Trophoblast cell (in vitro differentiated cells and primary cell): ENCODE measurements at regions not wholly inside any gene's neighbourhood (a gene's known extent, or its start where the extent isn't known, plus 50 kb on each side); places are given as distances from the start of the nearest gene placed in this dataset.

Experiments used
- DNase-seq, 2 donors: peaks; one replicate each; pipeline ENCODE4 v3.0.0-alpha.2; 2016
- H2AFZ ChIP-seq: 2 replicates; pipeline ENCODE4 v1.6.1; 2013; ENCODE audit warnings: low read length, moderate library complexity, mild to moderate bottlenecking; ENCODE audit not compliant: insufficient read depth, poor library complexity
- H2AK5ac ChIP-seq: 2 replicates; pipeline ENCODE4 v1.6.1; 2013; ENCODE audit warnings: mild to moderate bottlenecking, low read length
- H2BK120ac ChIP-seq: 2 replicates; pipeline ENCODE4 v1.6.1; 2013; ENCODE audit warnings: low read length, mild to moderate bottlenecking, moderate library complexity; ENCODE audit not compliant: insufficient read depth, poor library complexity
- H2BK12ac ChIP-seq: 2 replicates; pipeline ENCODE4 v1.6.1; 2013; ENCODE audit warnings: mild to moderate bottlenecking, low read length, moderate library complexity
- H2BK5ac ChIP-seq: 2 replicates; pipeline ENCODE4 v1.6.1; 2013; ENCODE audit warnings: low read length, low read depth, moderate library complexity, mild to moderate bottlenecking; ENCODE audit not compliant: poor library complexity
- H3K14ac ChIP-seq: 2 replicates; pipeline ENCODE4 v1.6.1; 2013; ENCODE audit warnings: mild to moderate bottlenecking, low read length
- H3K18ac ChIP-seq: 2 replicates; pipeline ENCODE4 v1.6.1; 2013; ENCODE audit warnings: mild to moderate bottlenecking, low read length
- H3K23ac ChIP-seq: 2 replicates; pipeline ENCODE4 v1.6.1; 2013; ENCODE audit warnings: low read length
- H3K27ac ChIP-seq: 2 replicates; pipeline ENCODE4 v1.5.1; 2013; ENCODE audit warnings: low read depth, mild to moderate bottlenecking, inconsistent platforms, low read length, moderate library complexity
- H3K27me3 ChIP-seq: 2 replicates; pipeline ENCODE4 v1.6.1; 2013; ENCODE audit warnings: inconsistent platforms, mild to moderate bottlenecking, low read length, moderate library complexity; ENCODE audit not compliant: insufficient read depth
- H3K36me3 ChIP-seq, 2 experiments: 1 replicate in 1 of 2; 2 replicates in 1 of 2; pipeline ENCODE4 v1.6.1; 2013; ENCODE audit warnings: low read length in 2 of 2, mild to moderate bottlenecking in 2 of 2, moderate library complexity in 1 of 2; ENCODE audit not compliant: insufficient read depth in 2 of 2, control insufficient read depth in 1 of 2
- H3K4ac ChIP-seq: 2 replicates; pipeline ENCODE4 v1.6.1; 2013; ENCODE audit warnings: low read depth, mild to moderate bottlenecking, low read length, moderate library complexity
- H3K4me1 ChIP-seq, 2 experiments: 1 replicate in 1 of 2; 2 replicates in 1 of 2; pipeline ENCODE4 v1.6.1; 2013; ENCODE audit warnings: low read length in 2 of 2, mild to moderate bottlenecking in 2 of 2, moderate library complexity in 1 of 2; ENCODE audit not compliant: insufficient read depth in 2 of 2, control insufficient read depth in 1 of 2
- H3K4me2 ChIP-seq: 2 replicates; pipeline ENCODE4 v1.6.1; 2013; ENCODE audit warnings: inconsistent platforms, mild to moderate bottlenecking, low read length, moderate library complexity
- H3K4me3 ChIP-seq: 2 replicates; pipeline ENCODE4 v1.5.1; 2013; ENCODE audit warnings: mild to moderate bottlenecking, low read depth, low read length, inconsistent platforms
- H3K79me1 ChIP-seq: one replicate; pipeline ENCODE4 v1.6.1; 2013; ENCODE audit warnings: low read length
- H3K79me2 ChIP-seq: 2 replicates; pipeline ENCODE4 v1.6.1; 2013; ENCODE audit warnings: low read length, mild to moderate bottlenecking; ENCODE audit not compliant: control insufficient read depth, insufficient read depth, poor library complexity
- H3K9ac ChIP-seq: 2 replicates; pipeline ENCODE4 v1.6.1; 2013; ENCODE audit warnings: mild to moderate bottlenecking, low read length
- H3K9me3 ChIP-seq: 2 replicates; pipeline ENCODE4 v1.6.1; 2013; ENCODE audit warnings: low read depth, mild to moderate bottlenecking, control low read depth, inconsistent platforms, low read length; ENCODE audit not compliant: insufficient read depth
- H4K12ac ChIP-seq: 2 replicates; pipeline ENCODE4 v1.6.1; 2013; ENCODE audit warnings: low read depth, mild to moderate bottlenecking, low read length, moderate library complexity
- H4K8ac ChIP-seq: 2 replicates; pipeline ENCODE4 v1.6.1; 2013; ENCODE audit warnings: low read depth, mild to moderate bottlenecking, low read length, moderate library complexity
- H4K91ac ChIP-seq: one replicate; pipeline ENCODE4 v1.6.1; 2013; ENCODE audit warnings: low read depth, mild to moderate bottlenecking, low read length, moderate library complexity
- WGBS: extraction: QIAGEN DNeasy Blood & Tissue Kit; methylation state at CpG from one replicate; pipeline ENCODE4 v1.1.7; 2013; ENCODE audit warnings: missing lambda C conversion rate; ENCODE audit not compliant: insufficient read length, insufficient coverage; ENCODE audit errors: extremely low coverage; 5-methylcytosine and 5-hydroxymethylcytosine counted together

DNA sequence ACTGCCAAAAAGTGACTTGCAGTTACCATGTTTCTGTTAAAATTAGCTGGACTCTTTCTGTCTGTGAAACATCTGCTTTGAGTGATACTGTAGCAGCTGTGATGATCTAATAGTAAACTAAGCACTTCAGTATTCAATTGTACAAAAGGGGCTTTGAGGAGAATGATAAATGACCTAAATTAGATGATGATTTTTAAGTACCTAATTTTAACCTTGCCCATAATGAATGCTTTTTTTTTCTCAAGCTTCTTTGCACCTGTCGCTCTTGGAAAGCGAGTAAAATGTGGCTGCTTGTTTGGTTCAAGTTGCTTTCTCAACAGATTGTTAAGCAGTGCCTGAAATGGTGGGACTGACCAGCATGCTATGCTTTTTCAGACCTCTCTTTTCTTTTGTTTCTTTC is 752.3 kb downstream of the EPHA3 start:
- H3K79me2 ChIP-seq: no peaks in the 10 kb centered on the region
- H3K4ac ChIP-seq: no peak overlapping the region
- H2AK5ac ChIP-seq: no peak overlapping the region
- DNase-seq: no peak
- H3K23ac ChIP-seq: no peak overlapping the region
- H3K9me3 ChIP-seq: no peaks in the 10 kb centered on the region
- H2BK5ac ChIP-seq: no peak overlapping the region
- H2AFZ ChIP-seq: no peak overlapping the region
- H4K8ac ChIP-seq: no peak overlapping the region
- H2BK120ac ChIP-seq: no peak overlapping the region
- no peak overlapping the region for H2BK12ac ChIP-seq
- WGBS: no CpG with 5 or more reads among the region's 2 CpGs
- H4K91ac ChIP-seq: no peak overlapping the region
- no peak overlapping the region for H3K4me3 ChIP-seq
- H3K14ac ChIP-seq: no peak overlapping the region
- H3K9ac ChIP-seq: no peak overlapping the region
- H4K12ac ChIP-seq: no peak overlapping the region
- H3K27ac ChIP-seq: no peak overlapping the region
- H3K18ac ChIP-seq: no peak overlapping the region
- H3K4me2 ChIP-seq: no peak overlapping the region
- H3K36me3 ChIP-seq: no peaks in the 10 kb centered on the region
- no peaks in the 10 kb centered on the region for H3K79me1 ChIP-seq
- no peaks in the 10 kb centered on the region for H3K4me1 ChIP-seq
- H3K27me3 ChIP-seq: no peaks in the 10 kb centered on the region

DNA sequence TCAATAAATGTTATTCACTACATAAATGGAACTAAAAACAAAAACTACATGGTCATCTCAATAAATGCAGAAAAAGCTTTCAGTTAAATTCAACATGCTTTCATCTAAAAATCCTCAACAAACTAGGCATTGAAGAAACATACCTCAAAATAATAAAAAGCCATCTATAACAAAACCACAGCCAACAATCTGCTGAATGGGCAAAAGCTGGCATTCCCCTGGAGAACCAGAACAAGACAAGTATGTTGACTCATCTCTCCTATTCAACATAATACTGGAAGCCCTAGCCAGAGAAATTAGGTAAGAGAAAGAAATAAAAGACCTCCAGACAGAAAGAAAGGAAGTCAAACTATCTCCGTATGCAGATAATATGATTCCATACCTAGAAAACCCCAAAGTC is 759.9 kb downstream of the EPHA3 start:
- H3K79me2 ChIP-seq: no peaks in the 10 kb centered on the region
- H3K4ac ChIP-seq: no peak overlapping the region
- H2BK12ac ChIP-seq: no peak overlapping the region
- H3K9ac ChIP-seq: no peak overlapping the region
- H3K4me2 ChIP-seq: no peak overlapping the region
- H3K23ac ChIP-seq: no peak overlapping the region
- no peak for DNase-seq
- no peak overlapping the region for H2BK120ac ChIP-seq
- no peak overlapping the region for H4K8ac ChIP-seq
- no peak overlapping the region for H3K27ac ChIP-seq
- H4K12ac ChIP-seq: no peak overlapping the region
- no peak overlapping the region for H3K14ac ChIP-seq
- H3K18ac ChIP-seq: no peak overlapping the region
- H3K27me3 ChIP-seq: no peaks in the 10 kb centered on the region
- no peak overlapping the region for H3K4me3 ChIP-seq
- H2AFZ ChIP-seq: no peak overlapping the region
- no peaks in the 10 kb centered on the region for H3K79me1 ChIP-seq
- no peaks in the 10 kb centered on the region for H3K9me3 ChIP-seq
- no peaks in the 10 kb centered on the region for H3K36me3 ChIP-seq
- no peak overlapping the region for H4K91ac ChIP-seq
- no peak overlapping the region for H2BK5ac ChIP-seq
- no CpG with 5 or more reads among the region's 1 CpG for WGBS
- H2AK5ac ChIP-seq: no peak overlapping the region
- no peaks in the 10 kb centered on the region for H3K4me1 ChIP-seq

DNA sequence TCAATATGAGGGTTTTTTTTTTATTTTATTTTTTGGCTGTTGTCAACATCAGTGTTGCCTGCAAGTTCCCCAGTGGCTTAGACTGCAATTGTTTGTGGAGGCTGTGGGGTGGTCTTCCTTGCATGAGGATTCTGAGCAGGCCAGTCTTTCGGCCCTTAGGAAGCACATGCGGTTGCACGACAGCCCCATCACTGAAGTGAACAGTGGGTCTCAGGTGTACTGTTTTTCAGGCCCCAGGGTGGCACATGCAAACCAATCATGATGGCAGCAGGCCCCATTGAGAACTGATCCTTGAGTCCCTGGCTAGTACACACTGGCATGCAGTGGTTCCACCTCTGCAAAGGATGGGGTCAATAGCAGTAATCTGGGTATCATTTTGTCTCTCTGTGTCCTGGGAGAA is 768.7 kb downstream of the EPHA3 start:
- no peak overlapping the region for H4K91ac ChIP-seq
- H2BK120ac ChIP-seq: no peak overlapping the region
- no peak for DNase-seq
- WGBS: no CpG with 5 or more reads among the region's 3 CpGs
- H3K18ac ChIP-seq: no peak overlapping the region
- H2AK5ac ChIP-seq: no peak overlapping the region
- no peaks in the 10 kb centered on the region for H3K79me1 ChIP-seq
- H3K9ac ChIP-seq: no peak overlapping the region
- H3K27me3 ChIP-seq: no peaks in the 10 kb centered on the region
- H3K4me2 ChIP-seq: no peak overlapping the region
- H2BK5ac ChIP-seq: no peak overlapping the region
- no peaks in the 10 kb centered on the region for H3K4me1 ChIP-seq
- no peak overlapping the region for H2BK12ac ChIP-seq
- H4K12ac ChIP-seq: no peak overlapping the region
- H3K14ac ChIP-seq: no peak overlapping the region
- H3K4me3 ChIP-seq: no peak overlapping the region
- H2AFZ ChIP-seq: no peak overlapping the region
- no peak overlapping the region for H3K27ac ChIP-seq
- H3K4ac ChIP-seq: no peak overlapping the region
- H4K8ac ChIP-seq: no peak overlapping the region
- H3K79me2 ChIP-seq: no peaks in the 10 kb centered on the region
- H3K23ac ChIP-seq: no peak overlapping the region
- H3K9me3 ChIP-seq: no peaks in the 10 kb centered on the region
- no peaks in the 10 kb centered on the region for H3K36me3 ChIP-seq

DNA sequence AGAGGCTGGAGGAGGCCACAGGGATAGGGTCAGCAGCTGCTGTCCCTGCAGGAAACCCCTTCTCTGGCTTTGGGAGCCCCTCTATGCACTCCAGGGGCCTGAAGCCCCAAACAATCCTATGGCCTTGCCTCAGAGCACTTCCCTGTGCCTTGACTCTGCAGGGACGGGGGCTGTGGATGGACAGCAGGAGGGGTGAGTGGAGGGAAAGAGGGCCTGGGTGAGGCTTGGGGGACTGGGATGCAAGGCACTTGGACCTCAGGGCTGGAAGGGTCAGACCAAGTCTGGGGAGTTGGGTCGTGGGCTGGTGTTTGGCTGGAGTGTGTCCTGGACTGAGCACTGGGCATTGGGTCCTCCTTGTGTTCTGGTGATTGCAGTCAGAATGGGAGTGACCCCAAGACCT is 769.8 kb downstream of the EPHA3 start:
- H4K91ac ChIP-seq: no peak overlapping the region
- no peaks in the 10 kb centered on the region for H3K27me3 ChIP-seq
- no peak overlapping the region for H3K4me2 ChIP-seq
- no peak overlapping the region for H3K9ac ChIP-seq
- H3K79me1 ChIP-seq: no peaks in the 10 kb centered on the region
- H2BK12ac ChIP-seq: no peak overlapping the region
- H3K36me3 ChIP-seq: no peaks in the 10 kb centered on the region
- no peak for DNase-seq
- H3K4me3 ChIP-seq: no peak overlapping the region
- H3K18ac ChIP-seq: no peak overlapping the region
- no peak overlapping the region for H2BK5ac ChIP-seq
- H3K9me3 ChIP-seq: no peaks in the 10 kb centered on the region
- WGBS: no CpG with 5 or more reads among the region's 2 CpGs
- no peak overlapping the region for H2AFZ ChIP-seq
- no peak overlapping the region for H2BK120ac ChIP-seq
- H3K4ac ChIP-seq: no peak overlapping the region
- no peak overlapping the region for H2AK5ac ChIP-seq
- H3K27ac ChIP-seq: no peak overlapping the region
- H4K12ac ChIP-seq: no peak overlapping the region
- H3K79me2 ChIP-seq: no peaks in the 10 kb centered on the region
- H3K23ac ChIP-seq: no peak overlapping the region
- no peaks in the 10 kb centered on the region for H3K4me1 ChIP-seq
- no peak overlapping the region for H4K8ac ChIP-seq
- no peak overlapping the region for H3K14ac ChIP-seq

DNA sequence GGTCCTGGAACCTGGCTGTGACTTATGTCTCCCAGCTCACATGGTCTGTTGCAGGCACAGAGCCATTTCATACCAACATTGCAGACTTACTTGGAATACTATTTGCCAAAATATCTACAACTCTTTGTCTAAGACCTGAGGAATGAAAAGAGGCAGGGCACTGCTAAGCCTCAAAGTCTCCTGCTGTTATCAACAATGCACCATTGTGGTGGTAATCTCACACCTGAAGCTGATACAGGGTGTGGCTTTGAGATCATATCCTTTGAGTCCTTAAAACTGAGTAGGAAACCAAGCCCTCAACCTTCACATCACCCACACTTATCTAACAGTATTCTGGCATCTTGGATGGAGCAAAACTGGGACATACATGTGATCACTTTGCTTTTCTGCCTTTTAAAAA is 782.0 kb downstream of the EPHA3 start:
- H3K14ac ChIP-seq: no peak overlapping the region
- H3K9ac ChIP-seq: no peak overlapping the region
- no peaks in the 10 kb centered on the region for H3K36me3 ChIP-seq
- no peak overlapping the region for H3K23ac ChIP-seq
- no peak overlapping the region for H3K4me2 ChIP-seq
- H3K79me1 ChIP-seq: no peaks in the 10 kb centered on the region
- peaks cover 5% of the 10 kb centered on the region for H3K9me3 ChIP-seq
- H2AK5ac ChIP-seq: no peak overlapping the region
- H3K79me2 ChIP-seq: no peaks in the 10 kb centered on the region
- no peaks in the 10 kb centered on the region for H3K27me3 ChIP-seq
- H4K8ac ChIP-seq: no peak overlapping the region
- H3K4me1 ChIP-seq: no peaks in the 10 kb centered on the region
- no peak overlapping the region for H2BK120ac ChIP-seq
- H2AFZ ChIP-seq: no peak overlapping the region
- H2BK5ac ChIP-seq: no peak overlapping the region
- no peak overlapping the region for H4K91ac ChIP-seq
- no peak overlapping the region for H4K12ac ChIP-seq
- no peak overlapping the region for H2BK12ac ChIP-seq
- H3K18ac ChIP-seq: no peak overlapping the region
- DNase-seq: no peak
- H3K4ac ChIP-seq: no peak overlapping the region
- H3K4me3 ChIP-seq: no peak overlapping the region
- no peak overlapping the region for H3K27ac ChIP-seq
